ENCODE measurements at regions not wholly inside any gene's neighbourhood (a gene's known extent, or its start where the extent isn't known, plus 50 kb on each side); places are given as distances from the start of the nearest gene placed in this dataset.

- DNase-seq, result no peak
Observed at GRCh38 chr16:9188721-9189120, 97.3 kb downstream of the HAPSTR1 start.

GRCh38 chr16:9191274-9191850 is 99.9 kb downstream of the HAPSTR1 start:
- no peak for DNase-seq

GRCh38 chr16:9192746-9193145 is 101.3 kb downstream of the HAPSTR1 start:
- no peak for DNase-seq

- no peak for DNase-seq
Observed at GRCh38 chr16:9195287-9195686, 103.8 kb downstream of the HAPSTR1 start.

- no peak for DNase-seq
Observed at GRCh38 chr16:9197957-9198661, 106.7 kb downstream of the HAPSTR1 start.

- DNase-seq, result no peak
Observed at GRCh38 chr16:9199311-9199710, 107.9 kb downstream of the HAPSTR1 start.

GRCh38 chr16:9199751-9200150 is 108.3 kb downstream of the HAPSTR1 start:
- no peak for DNase-seq

- no peak for DNase-seq
Observed at GRCh38 chr16:9203956-9204355, 112.5 kb downstream of the HAPSTR1 start.

- DNase-seq, result no peak
Observed at GRCh38 chr16:9205661-9206060, 114.2 kb downstream of the HAPSTR1 start.

- DNase-seq, result no peak
Observed at GRCh38 chr16:9206156-9206555, 114.7 kb downstream of the HAPSTR1 start.

- DNase-seq, result no peak
Observed at GRCh38 chr16:9212621-9213020, 121.2 kb downstream of the HAPSTR1 start.

GRCh38 chr16:9219813-9220212 is 128.4 kb downstream of the HAPSTR1 start:
- no peak for DNase-seq

- DNase-seq, result no peak
Observed at GRCh38 chr16:9225527-9226316, 134.3 kb downstream of the HAPSTR1 start.

GRCh38 chr16:9226924-9227323 is 135.5 kb downstream of the HAPSTR1 start:
- DNase-seq, result no peak

GRCh38 chr16:9231039-9231438 is 139.6 kb downstream of the HAPSTR1 start:
- DNase-seq, result no peak

- DNase-seq, result no peak
Observed at GRCh38 chr16:9232102-9232770, 140.8 kb downstream of the HAPSTR1 start.

- no peak for DNase-seq
Observed at GRCh38 chr16:9235867-9236266, 144.4 kb downstream of the HAPSTR1 start.

GRCh38 chr16:9236319-9236718 is 144.9 kb downstream of the HAPSTR1 start:
- DNase-seq, result no peak

- no peak for DNase-seq
Observed at GRCh38 chr16:9238346-9238745, 146.9 kb downstream of the HAPSTR1 start.

- DNase-seq, result no peak
Observed at GRCh38 chr16:9241177-9241576, 149.7 kb downstream of the HAPSTR1 start.

- DNase-seq, result no peak
Observed at GRCh38 chr16:9248162-9248561, 156.7 kb downstream of the HAPSTR1 start.

- no peak for DNase-seq
Observed at GRCh38 chr16:9249534-9249933, 158.1 kb downstream of the HAPSTR1 start.

GRCh38 chr16:9251026-9251425 is 159.6 kb downstream of the HAPSTR1 start:
- DNase-seq, result no peak

GRCh38 chr16:9254863-9255262 is 163.4 kb downstream of the HAPSTR1 start:
- no peak for DNase-seq

Data from 8988T (cell line).